ENCODE measurements at regions not wholly inside any gene's neighbourhood (a gene's known extent, or its start where the extent isn't known, plus 50 kb on each side); places are given as distances from the start of the nearest gene placed in this dataset.

DNA sequence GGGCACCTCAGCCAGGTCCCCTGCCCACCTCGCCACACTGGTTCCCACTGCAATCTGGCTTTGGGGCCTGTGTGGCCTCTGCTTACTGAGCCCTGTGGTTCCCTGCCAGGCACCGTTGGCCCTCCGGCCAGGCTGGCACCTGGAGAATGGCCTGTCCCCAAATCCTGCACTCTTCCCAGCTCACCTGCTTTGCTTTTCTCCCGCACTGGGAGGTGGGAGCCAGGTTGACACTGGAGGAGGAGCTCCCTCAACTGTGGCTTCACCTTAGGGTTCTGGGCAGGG is 97.0 kb downstream of the SCGB2B2 start:
- POLR2A ChIA-PET = no interaction called here
- no peaks in the 10 kb centered on the region for H3K4me1 ChIP-seq (ENCODE audit: control insufficient read depth, insufficient read depth, low read length)
- H3K4me3 ChIP-seq (ENCODE audit: low read depth, low read length) = no peak overlapping the region
- CTCF ChIA-PET = no interaction called here
- no peak overlapping the region for H3K27ac ChIP-seq (ENCODE audit: extremely low read depth, low read depth, low read length)
- no peaks in the 10 kb centered on the region for H3K36me3 ChIP-seq (ENCODE audit: control insufficient read depth in 2 of 2, insufficient read depth in 1 of 2, low read length in 2 of 2)
- TF ChIP-seq ZNF529 (tag by site-specific recombination; IDR thresholded peaks at IDR 0.05; ENCODE audit: insufficient replicate concordance) = no peak
- TF ChIP-seq, protein P1, sequence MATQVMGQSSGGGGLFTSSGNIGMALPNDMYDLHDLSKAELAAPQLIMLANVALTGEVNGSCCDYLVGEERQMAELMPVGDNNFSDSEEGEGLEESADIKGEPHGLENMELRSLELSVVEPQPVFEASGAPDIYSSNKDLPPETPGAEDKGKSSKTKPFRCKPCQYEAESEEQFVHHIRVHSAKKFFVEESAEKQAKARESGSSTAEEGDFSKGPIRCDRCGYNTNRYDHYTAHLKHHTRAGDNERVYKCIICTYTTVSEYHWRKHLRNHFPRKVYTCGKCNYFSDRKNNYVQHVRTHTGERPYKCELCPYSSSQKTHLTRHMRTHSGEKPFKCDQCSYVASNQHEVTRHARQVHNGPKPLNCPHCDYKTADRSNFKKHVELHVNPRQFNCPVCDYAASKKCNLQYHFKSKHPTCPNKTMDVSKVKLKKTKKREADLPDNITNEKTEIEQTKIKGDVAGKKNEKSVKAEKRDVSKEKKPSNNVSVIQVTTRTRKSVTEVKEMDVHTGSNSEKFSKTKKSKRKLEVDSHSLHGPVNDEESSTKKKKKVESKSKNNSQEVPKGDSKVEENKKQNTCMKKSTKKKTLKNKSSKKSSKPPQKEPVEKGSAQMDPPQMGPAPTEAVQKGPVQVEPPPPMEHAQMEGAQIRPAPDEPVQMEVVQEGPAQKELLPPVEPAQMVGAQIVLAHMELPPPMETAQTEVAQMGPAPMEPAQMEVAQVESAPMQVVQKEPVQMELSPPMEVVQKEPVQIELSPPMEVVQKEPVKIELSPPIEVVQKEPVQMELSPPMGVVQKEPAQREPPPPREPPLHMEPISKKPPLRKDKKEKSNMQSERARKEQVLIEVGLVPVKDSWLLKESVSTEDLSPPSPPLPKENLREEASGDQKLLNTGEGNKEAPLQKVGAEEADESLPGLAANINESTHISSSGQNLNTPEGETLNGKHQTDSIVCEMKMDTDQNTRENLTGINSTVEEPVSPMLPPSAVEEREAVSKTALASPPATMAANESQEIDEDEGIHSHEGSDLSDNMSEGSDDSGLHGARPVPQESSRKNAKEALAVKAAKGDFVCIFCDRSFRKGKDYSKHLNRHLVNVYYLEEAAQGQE (tag by site-specific recombination; IDR thresholded peaks at IDR 0.05) = peak; percentile 31; the same call in 1 of the 2 replicates
- H3K9me3 ChIP-seq (ENCODE audit: control insufficient read depth, insufficient read depth, low read depth, low read length) = no peaks in the 10 kb centered on the region

DNA sequence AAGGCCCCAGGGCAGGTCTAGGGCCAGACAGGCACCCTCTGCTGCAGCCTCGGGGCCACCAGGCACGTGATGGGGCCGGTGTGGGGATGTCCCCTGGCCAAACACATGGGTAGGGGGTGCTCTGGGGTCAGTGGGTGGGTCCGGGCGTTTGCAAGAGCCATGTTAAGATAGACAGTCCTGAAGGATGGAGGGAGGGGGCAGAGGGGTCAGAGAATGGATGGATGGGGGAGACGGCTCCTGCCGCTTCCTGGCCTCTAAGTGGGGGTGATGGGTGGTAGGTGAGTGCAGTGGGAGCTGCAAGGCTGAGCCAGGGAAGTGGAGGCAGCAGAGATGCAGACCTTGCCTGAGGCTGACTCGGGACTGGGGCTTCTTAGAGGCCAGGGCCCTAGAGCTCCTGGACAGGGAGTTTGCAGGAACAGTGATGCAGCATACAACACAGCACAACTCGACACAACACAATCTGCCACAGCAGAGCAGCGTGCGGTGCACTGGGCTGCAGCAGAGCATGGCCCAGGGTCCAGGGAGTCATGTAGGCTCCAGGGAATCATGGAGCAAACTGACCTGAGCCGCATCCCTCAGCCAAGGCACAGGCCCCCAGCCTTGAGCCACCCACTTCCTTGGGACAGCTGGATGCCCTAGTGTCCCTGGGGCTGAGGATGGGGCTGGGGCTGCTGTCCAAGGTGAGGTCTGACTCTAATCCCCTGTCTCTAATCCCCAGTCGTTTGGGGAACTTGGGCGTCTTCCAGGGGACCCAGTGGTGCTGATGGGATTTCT is 97.5 kb downstream of the SCGB2B2 start:
- ChIA-PET POLR2A (no interaction called here), CTCF (no interaction called here)
- Histone ChIP-seq H3K36me3 (ENCODE audit: control insufficient read depth in 2 of 2, insufficient read depth in 1 of 2, low read length in 2 of 2) (no peaks in the 10 kb centered on the region), H3K4me1 (ENCODE audit: control insufficient read depth, insufficient read depth, low read length) (no peaks in the 10 kb centered on the region), H3K4me3 (ENCODE audit: low read depth, low read length) (no peak overlapping the region), H3K27ac (ENCODE audit: extremely low read depth, low read depth, low read length) (no peak overlapping the region), H3K9me3 (ENCODE audit: control insufficient read depth, insufficient read depth, low read depth, low read length) (no peaks in the 10 kb centered on the region)
- TF ChIP-seq, protein P1 (tag by site-specific recombination; IDR thresholded peaks at IDR 0.05) = peak; percentile 89
- no peak for TF ChIP-seq ZNF138 (tag by site-specific recombination; IDR thresholded peaks at IDR 0.05; ENCODE audit: borderline replicate concordance)
- TF ChIP-seq, protein P2, sequence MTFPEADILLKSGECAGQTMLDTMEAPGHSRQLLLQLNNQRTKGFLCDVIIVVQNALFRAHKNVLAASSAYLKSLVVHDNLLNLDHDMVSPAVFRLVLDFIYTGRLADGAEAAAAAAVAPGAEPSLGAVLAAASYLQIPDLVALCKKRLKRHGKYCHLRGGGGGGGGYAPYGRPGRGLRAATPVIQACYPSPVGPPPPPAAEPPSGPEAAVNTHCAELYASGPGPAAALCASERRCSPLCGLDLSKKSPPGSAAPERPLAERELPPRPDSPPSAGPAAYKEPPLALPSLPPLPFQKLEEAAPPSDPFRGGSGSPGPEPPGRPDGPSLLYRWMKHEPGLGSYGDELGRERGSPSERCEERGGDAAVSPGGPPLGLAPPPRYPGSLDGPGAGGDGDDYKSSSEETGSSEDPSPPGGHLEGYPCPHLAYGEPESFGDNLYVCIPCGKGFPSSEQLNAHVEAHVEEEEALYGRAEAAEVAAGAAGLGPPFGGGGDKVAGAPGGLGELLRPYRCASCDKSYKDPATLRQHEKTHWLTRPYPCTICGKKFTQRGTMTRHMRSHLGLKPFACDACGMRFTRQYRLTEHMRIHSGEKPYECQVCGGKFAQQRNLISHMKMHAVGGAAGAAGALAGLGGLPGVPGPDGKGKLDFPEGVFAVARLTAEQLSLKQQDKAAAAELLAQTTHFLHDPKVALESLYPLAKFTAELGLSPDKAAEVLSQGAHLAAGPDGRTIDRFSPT (tag by site-specific recombination; IDR thresholded peaks at IDR 0.05) = no peak

DNA sequence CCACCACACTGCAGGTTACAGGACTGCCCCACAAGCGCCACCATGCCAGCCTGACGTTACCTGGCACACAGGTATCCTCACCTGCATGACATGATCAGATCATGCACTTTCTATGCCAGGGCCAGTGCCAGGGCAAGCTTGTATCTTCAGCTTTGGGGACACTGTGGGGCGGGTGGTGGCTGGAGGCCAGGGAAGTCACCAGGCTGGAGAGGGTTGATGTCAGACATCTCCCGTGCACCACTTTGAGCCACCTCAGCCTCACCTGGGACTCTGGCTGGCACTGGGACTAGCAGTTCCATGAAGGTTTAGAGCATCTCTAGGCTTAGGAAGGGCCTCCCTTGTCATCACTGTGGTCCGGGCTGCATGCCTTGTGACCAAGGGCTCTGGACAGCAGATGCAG is 97.2 kb downstream of the WTIP start:
- no peak for TF ChIP-seq ZNF544 (tag by site-specific recombination; IDR thresholded peaks at IDR 0.05)
- 0 out of 2 replicates have a peak, but pooled peaks have one; percentile 24 for TF ChIP-seq ZEB2 (tag by site-specific recombination; IDR thresholded peaks at IDR 0.05)
- TF ChIP-seq, protein P3, sequence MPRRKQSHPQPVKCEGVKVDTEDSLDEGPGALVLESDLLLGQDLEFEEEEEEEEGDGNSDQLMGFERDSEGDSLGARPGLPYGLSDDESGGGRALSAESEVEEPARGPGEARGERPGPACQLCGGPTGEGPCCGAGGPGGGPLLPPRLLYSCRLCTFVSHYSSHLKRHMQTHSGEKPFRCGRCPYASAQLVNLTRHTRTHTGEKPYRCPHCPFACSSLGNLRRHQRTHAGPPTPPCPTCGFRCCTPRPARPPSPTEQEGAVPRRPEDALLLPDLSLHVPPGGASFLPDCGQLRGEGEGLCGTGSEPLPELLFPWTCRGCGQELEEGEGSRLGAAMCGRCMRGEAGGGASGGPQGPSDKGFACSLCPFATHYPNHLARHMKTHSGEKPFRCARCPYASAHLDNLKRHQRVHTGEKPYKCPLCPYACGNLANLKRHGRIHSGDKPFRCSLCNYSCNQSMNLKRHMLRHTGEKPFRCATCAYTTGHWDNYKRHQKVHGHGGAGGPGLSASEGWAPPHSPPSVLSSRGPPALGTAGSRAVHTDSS (tag by site-specific recombination; IDR thresholded peaks at IDR 0.05) = no peak
- TF ChIP-seq, protein P2 (tag by site-specific recombination; IDR thresholded peaks at IDR 0.05) = 0 out of 2 replicates have a peak, but pooled peaks have one; percentile 15
- ChIA-PET POLR2A (no interaction called here), CTCF (no interaction called here)
- no peak overlapping the region for H3K27ac ChIP-seq (ENCODE audit: extremely low read depth, low read depth, low read length)
- no peaks in the 10 kb centered on the region for H3K4me1 ChIP-seq (ENCODE audit: control insufficient read depth, insufficient read depth, low read length)
- no peaks in the 10 kb centered on the region for H3K9me3 ChIP-seq (ENCODE audit: control insufficient read depth, insufficient read depth, low read depth, low read length)
- H3K4me3 ChIP-seq (ENCODE audit: low read depth, low read length) = no peak overlapping the region
- no peaks in the 10 kb centered on the region for H3K36me3 ChIP-seq (ENCODE audit: control insufficient read depth in 2 of 2, insufficient read depth in 1 of 2, low read length in 2 of 2)
